K562 (cell line): ENCODE measurements at regions not wholly inside any gene's neighbourhood (a gene's known extent, or its start where the extent isn't known, plus 50 kb on each side); places are given as distances from the start of the nearest gene placed in this dataset.

Experiments
- ATAC-seq: fragments of 200-7000 bp; cut with Tn5 transposase; 3 replicates; pipeline ENCODE4 v1.9.1; 2020; ENCODE audit warnings: moderate library complexity
- BruUV-seq: library from RNA; stranded (reverse); fragments of 400-500 nt; replicated peaks from 2 replicates; lab custom pipeline; 2021; lab: Mats Ljungman, UMichigan
- CTCF ChIA-PET: fragments of 300-600 bp; formaldehyde crosslinking; extraction: SDS; loops from one replicate; lab custom pipeline; 2021; ENCODE audit warnings: low intra/inter-chr PET ratio; lab: Yijun Ruan, JAX
- POLR2A ChIA-PET: fragments of 300-600, 350-650 bp; sonication (Branson Sonifier 250); formaldehyde crosslinking; extraction: SDS; loops from one replicate; lab custom pipeline; 2021; ENCODE audit warnings: antibody characterized with exemption, inconsistent platforms; lab: Yijun Ruan, JAX
- DNase-seq, 4 experiments: peaks; one replicate each; pipeline versions ENCODE4 v3.0.0 to v3.0.0-alpha.2; 2011 to 2018; ENCODE audit warnings: low spot score in 3 of 4, mixed read lengths in 3 of 4; ENCODE audit errors: extremely low read depth in 1 of 4
- FAIRE-seq: peaks from 2 replicates; lab custom pipeline; 2011; peaks lifted over from hg19 to GRCh38; lab: Jason Lieb, UNC
- H2AFZ ChIP-seq: 2 replicates; pipeline ENCODE4 v1.6.0; 2011; ENCODE audit warnings: low read depth, low read length, control low read depth, inconsistent platforms
- H3K27ac ChIP-seq: fragments of 200-600 bp; 3 replicates; pipeline ENCODE4 v1.8.0; 2011; ENCODE audit warnings: low read depth, mild to moderate bottlenecking, control low read depth, inconsistent platforms, low read length, moderate library complexity, mixed read lengths; ENCODE audit errors: extremely low read depth
- H3K27me3 ChIP-seq, 2 experiments: fragments of 300-600 bp in 1 of 2; 2 replicates in 1 of 2; 3 replicates in 1 of 2; pipeline versions ENCODE4 v1.6.0 to v1.8.0; 2011; ENCODE audit warnings: inconsistent platforms in 2 of 2, low read length in 2 of 2, mild to moderate bottlenecking in 1 of 2, mixed read lengths in 1 of 2, moderate library complexity in 1 of 2; ENCODE audit not compliant: control insufficient read depth in 2 of 2, insufficient read depth in 2 of 2
- H3K36me3 ChIP-seq: fragments of 300-600 bp; 3 replicates; pipeline ENCODE4 v1.8.0; 2011; ENCODE audit warnings: mild to moderate bottlenecking, low read length, inconsistent platforms; ENCODE audit not compliant: control insufficient read depth, insufficient read depth
- H3K4me1 ChIP-seq, 2 experiments: fragments of 200-600 bp in 1 of 2; replicated peaks in 1 of 2; 2 replicates in 1 of 2; 3 replicates in 1 of 2; pipeline versions ENCODE4 v1.5.1 to v1.8.0; 2011; ENCODE audit warnings: inconsistent platforms in 2 of 2, low read length in 2 of 2, mild to moderate bottlenecking in 1 of 2, mixed read lengths in 1 of 2, moderate library complexity in 1 of 2; ENCODE audit not compliant: control insufficient read depth in 2 of 2, insufficient read depth in 2 of 2
- H3K4me2 ChIP-seq: 2 replicates; pipeline ENCODE4 v1.6.1; 2011; ENCODE audit warnings: low read length, control low read depth, inconsistent platforms, mixed read lengths; ENCODE audit not compliant: insufficient read depth
- H3K4me3 ChIP-seq: fragments of 200-600 bp; sonication (generic), shearing (Covaris generic); 2 replicates; pipeline ENCODE4 v1.5.1; 2016; ENCODE audit warnings: control low read depth, inconsistent platforms
- H3K79me2 ChIP-seq: fragments of 200-600 bp; 3 replicates; pipeline ENCODE4 v1.8.0; 2011; ENCODE audit warnings: low read length, inconsistent platforms; ENCODE audit not compliant: control insufficient read depth, insufficient read depth
- H3K9ac ChIP-seq, 2 experiments: 2 replicates each; pipeline versions ENCODE4 v1.6.0 to v1.6.1; 2011; ENCODE audit warnings: low read depth in 2 of 2, low read length in 2 of 2, control low read depth in 1 of 2, inconsistent platforms in 1 of 2, mild to moderate bottlenecking in 1 of 2, mixed read lengths in 1 of 2; ENCODE audit not compliant: insufficient read depth in 1 of 2
- H3K9me1 ChIP-seq: one replicate; pipeline ENCODE4 v1.6.0; 2011; ENCODE audit warnings: inconsistent platforms, mild to moderate bottlenecking, low read length, moderate library complexity; ENCODE audit not compliant: control insufficient read depth, insufficient read depth
- H3K9me3 ChIP-seq: replicated peaks from 2 replicates; pipeline ENCODE4 v1.5.1; 2011; ENCODE audit warnings: low read depth, low read length, inconsistent platforms; ENCODE audit not compliant: control insufficient read depth, insufficient read depth
- H4K20me1 ChIP-seq: replicated peaks from 2 replicates; pipeline ENCODE4 v1.6.1; 2011; ENCODE audit warnings: low read length, inconsistent platforms, mixed read lengths; ENCODE audit not compliant: control insufficient read depth, insufficient read depth
- CHD2 ChIP-seq: IDR thresholded peaks from 2 replicates; pipeline ENCODE4 v1.6.1; 2011; ENCODE audit warnings: low read depth, low read length
- FOXK2 ChIP-seq, 2 experiments: fragments of 450-650 bp; IDR thresholded peaks in 1 of 2; conservative IDR thresholded peaks in 1 of 2; 2 replicates each; pipeline ENCODE4 v1.6.1; 2016; ENCODE audit warnings: low read depth in 2 of 2, mild to moderate bottlenecking in 1 of 2
- HMGN3 ChIP-seq: IDR thresholded peaks from 2 replicates; pipeline ENCODE4 v1.6.1; 2011; ENCODE audit warnings: borderline replicate concordance, low read depth, mild to moderate bottlenecking, mixed read lengths, low read length; ENCODE audit not compliant: insufficient read length; ENCODE audit errors: extremely low read depth
- KAT2B ChIP-seq: IDR thresholded peaks from one replicate; pipeline ENCODE4 v1.6.1; 2012; ENCODE audit warnings: low read depth, mild to moderate bottlenecking, control low read depth, inconsistent platforms, low read length, moderate library complexity
- MAFF ChIP-seq: IDR thresholded peaks from 2 replicates; pipeline ENCODE4 v1.6.1; 2012; ENCODE audit warnings: low read length, improper control_type of control experiment
- MCM5 ChIP-seq: fragments of 450-650 bp; IDR thresholded peaks from 2 replicates; pipeline ENCODE4 v1.6.1; 2016; ENCODE audit warnings: low read depth
- NR1H2 ChIP-seq: sonication (generic); formaldehyde crosslinking; IDR thresholded peaks from 2 replicates; pipeline ENCODE4 v1.4.0; 2020; ENCODE audit warnings: mild to moderate bottlenecking, missing genetic modification reagents
- SMAD3 ChIP-seq: fragments of 450-650 bp; formaldehyde crosslinking; conservative IDR thresholded peaks from 2 replicates; pipeline ENCODE4 v1.4.0; 2020; ENCODE audit warnings: mild to moderate bottlenecking
- STAG1 ChIP-seq: sonication (generic); formaldehyde crosslinking; IDR thresholded peaks from 2 replicates; pipeline ENCODE4 v1.5.0; 2020; ENCODE audit warnings: missing genetic modification reagents, borderline replicate concordance
- ZNF583 ChIP-seq: fragments of 250-450 bp; sonication (Bioruptor Pico); IDR thresholded peaks from 2 replicates; pipeline ENCODE4 v1.4.0; 2020
- ZNF75A ChIP-seq: fragments of 450-650 bp; formaldehyde crosslinking; IDR thresholded peaks from 2 replicates; pipeline ENCODE4 v1.4.0; 2020; ENCODE audit warnings: mild to moderate bottlenecking
- WGBS: fragments of 100-300 bp; shearing (Covaris generic); methylation state at CpG from one replicate; pipeline ENCODE4 v1.1.6; 2016; ENCODE audit warnings: low coverage, mixed read lengths; ENCODE audit not compliant: insufficient coverage; ENCODE audit errors: missing lambda C conversion rate; 5-methylcytosine and 5-hydroxymethylcytosine counted together
- in situ Hi-C: fragments of 300-500 bp; cut with MboI; formaldehyde crosslinking; loops from 4 replicates; pipeline ENCODE4 v1.15.0; 2018; ENCODE audit warnings: inconsistent platforms, mixed read lengths
- intact Hi-C: fragments of 100-400 bp; cut with micrococcal nuclease; formaldehyde crosslinking; loops from 2 replicates; pipeline ENCODE4 v1.14.2; 2022
- TF ChIP-seq, protein P1 (sequence below), 3 experiments: IDR thresholded peaks in 2 of 3; conservative IDR thresholded peaks in 1 of 3; 2 replicates each; pipeline ENCODE4 v1.5.1; 2011 to 2012; ENCODE audit warnings: low read length in 3 of 3, mild to moderate bottlenecking in 3 of 3, control low read depth in 2 of 3, improper control_type of control experiment in 1 of 3, inconsistent platforms in 1 of 3, low read depth in 1 of 3, mixed read lengths in 1 of 3, moderate library complexity in 1 of 3; ENCODE audit not compliant: insufficient read depth in 2 of 3
- TF ChIP-seq, protein P2 (sequence below): fragments of 250-450 bp; sonication (Bioruptor Pico); IDR thresholded peaks from 2 replicates; pipeline ENCODE4 v1.9.0; 2021; ENCODE audit warnings: mild to moderate bottlenecking
- TF ChIP-seq, protein P3 (sequence below): fragments of 250-450 bp; sonication (Bioruptor Pico); IDR thresholded peaks from 2 replicates; pipeline ENCODE4 v1.4.0; 2020; ENCODE audit warnings: mild to moderate bottlenecking
- TF ChIP-seq, protein P4 (sequence below): fragments of 450-650 bp; formaldehyde crosslinking; IDR thresholded peaks from 2 replicates; pipeline ENCODE4 v1.4.0; 2020; ENCODE audit warnings: mild to moderate bottlenecking, moderate library complexity
- TF ChIP-seq, protein P5 (sequence below): sonication (generic); formaldehyde crosslinking; IDR thresholded peaks from 2 replicates; pipeline ENCODE4 v1.9.0; 2022; ENCODE audit warnings: mild to moderate bottlenecking, missing genetic modification reagents

DNA sequence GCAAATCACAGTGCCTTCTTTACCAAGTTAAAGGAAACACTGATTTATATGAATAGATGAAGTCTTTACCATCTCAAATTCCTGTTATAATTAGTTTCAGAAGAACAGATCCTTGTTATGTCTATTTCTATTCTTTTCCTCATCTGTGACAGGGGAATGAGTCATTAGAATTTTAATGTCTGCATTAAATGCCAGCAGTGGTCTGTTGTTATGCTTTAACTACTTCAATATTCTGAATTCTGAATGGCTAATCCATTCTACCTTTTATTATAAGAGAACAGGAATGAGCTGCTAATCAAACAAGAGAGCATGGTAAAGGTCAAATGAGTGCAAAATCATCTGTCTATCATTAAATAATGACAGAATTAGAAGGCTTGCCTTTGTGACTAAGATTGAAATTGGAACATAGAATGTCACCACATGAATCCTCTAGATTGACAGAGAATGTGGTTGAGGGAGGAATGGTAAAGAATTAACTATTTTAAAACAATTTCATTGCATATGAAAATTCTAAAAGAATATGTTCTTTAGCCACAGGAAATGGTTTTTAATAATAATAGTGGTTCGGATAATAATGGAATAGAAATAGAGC is 935.5 kb downstream of the ADGRL3 start:
- intact Hi-C loops (no loop called here), in situ Hi-C loops (no loop called here)
- CTCF ChIA-PET, result interaction anchor here (0.5 kb wide), 1 partner anchor 760 kb away, joined by 3 read pairs; no protein-coding TSS in a partner anchor
- no peaks in the 10 kb centered on the region for H3K9me1 ChIP-seq
- H2AFZ ChIP-seq, result no peak overlapping the region
- FAIRE-seq (no peak), DNase-seq (no peak), ATAC-seq (no peak)
- POLR2A ChIA-PET, result no interaction called here
- no peaks in the 10 kb centered on the region for H3K27me3 ChIP-seq
- 10% methylated on average over 1 of the region's 1 CpG for WGBS
- H3K9me3 ChIP-seq, result no peaks in the 10 kb centered on the region
- H3K9ac ChIP-seq, result no peak overlapping the region
- H3K4me3 ChIP-seq, result no peak overlapping the region
- H3K4me2 ChIP-seq, result no peak overlapping the region
- H3K4me1 ChIP-seq, result no peaks in the 10 kb centered on the region
- H4K20me1 ChIP-seq, result no peaks in the 10 kb centered on the region
- H3K79me2 ChIP-seq, result no peaks in the 10 kb centered on the region
- BruUV-seq, result no TSS peak
- H3K36me3 ChIP-seq, result no peaks in the 10 kb centered on the region
- no peak overlapping the region for H3K27ac ChIP-seq
- TF ChIP-seq, protein P1, sequence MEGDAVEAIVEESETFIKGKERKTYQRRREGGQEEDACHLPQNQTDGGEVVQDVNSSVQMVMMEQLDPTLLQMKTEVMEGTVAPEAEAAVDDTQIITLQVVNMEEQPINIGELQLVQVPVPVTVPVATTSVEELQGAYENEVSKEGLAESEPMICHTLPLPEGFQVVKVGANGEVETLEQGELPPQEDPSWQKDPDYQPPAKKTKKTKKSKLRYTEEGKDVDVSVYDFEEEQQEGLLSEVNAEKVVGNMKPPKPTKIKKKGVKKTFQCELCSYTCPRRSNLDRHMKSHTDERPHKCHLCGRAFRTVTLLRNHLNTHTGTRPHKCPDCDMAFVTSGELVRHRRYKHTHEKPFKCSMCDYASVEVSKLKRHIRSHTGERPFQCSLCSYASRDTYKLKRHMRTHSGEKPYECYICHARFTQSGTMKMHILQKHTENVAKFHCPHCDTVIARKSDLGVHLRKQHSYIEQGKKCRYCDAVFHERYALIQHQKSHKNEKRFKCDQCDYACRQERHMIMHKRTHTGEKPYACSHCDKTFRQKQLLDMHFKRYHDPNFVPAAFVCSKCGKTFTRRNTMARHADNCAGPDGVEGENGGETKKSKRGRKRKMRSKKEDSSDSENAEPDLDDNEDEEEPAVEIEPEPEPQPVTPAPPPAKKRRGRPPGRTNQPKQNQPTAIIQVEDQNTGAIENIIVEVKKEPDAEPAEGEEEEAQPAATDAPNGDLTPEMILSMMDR (IDR thresholded peaks at IDR 0.05 in 2 of 3, conservative IDR thresholded peaks at IDR 0.05 in 1 of 3; ENCODE audit: insufficient read depth in 2 of 3, low read depth in 1 of 3, low read length in 3 of 3), result no peak
- TF ChIP-seq, protein P2, sequence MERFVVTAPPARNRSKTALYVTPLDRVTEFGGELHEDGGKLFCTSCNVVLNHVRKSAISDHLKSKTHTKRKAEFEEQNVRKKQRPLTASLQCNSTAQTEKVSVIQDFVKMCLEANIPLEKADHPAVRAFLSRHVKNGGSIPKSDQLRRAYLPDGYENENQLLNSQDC (CRISPR knock-in tag), result no peak
- TF ChIP-seq MCM5, result no peak
- TF ChIP-seq ZNF583 (CRISPR knock-in tag), result no peak
- TF ChIP-seq KAT2B, result no peak
- TF ChIP-seq, protein P3, sequence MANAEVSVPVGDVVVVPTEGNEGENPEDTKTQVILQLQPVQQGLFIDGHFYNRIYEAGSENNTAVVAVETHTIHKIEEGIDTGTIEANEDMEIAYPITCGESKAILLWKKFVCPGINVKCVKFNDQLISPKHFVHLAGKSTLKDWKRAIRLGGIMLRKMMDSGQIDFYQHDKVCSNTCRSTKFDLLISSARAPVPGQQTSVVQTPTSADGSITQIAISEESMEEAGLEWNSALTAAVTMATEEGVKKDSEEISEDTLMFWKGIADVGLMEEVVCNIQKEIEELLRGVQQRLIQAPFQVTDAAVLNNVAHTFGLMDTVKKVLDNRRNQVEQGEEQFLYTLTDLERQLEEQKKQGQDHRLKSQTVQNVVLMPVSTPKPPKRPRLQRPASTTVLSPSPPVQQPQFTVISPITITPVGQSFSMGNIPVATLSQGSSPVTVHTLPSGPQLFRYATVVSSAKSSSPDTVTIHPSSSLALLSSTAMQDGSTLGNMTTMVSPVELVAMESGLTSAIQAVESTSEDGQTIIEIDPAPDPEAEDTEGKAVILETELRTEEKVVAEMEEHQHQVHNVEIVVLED, result no peak
- no peak for TF ChIP-seq MAFF
- no peak for TF ChIP-seq HMGN3
- TF ChIP-seq, protein P4, sequence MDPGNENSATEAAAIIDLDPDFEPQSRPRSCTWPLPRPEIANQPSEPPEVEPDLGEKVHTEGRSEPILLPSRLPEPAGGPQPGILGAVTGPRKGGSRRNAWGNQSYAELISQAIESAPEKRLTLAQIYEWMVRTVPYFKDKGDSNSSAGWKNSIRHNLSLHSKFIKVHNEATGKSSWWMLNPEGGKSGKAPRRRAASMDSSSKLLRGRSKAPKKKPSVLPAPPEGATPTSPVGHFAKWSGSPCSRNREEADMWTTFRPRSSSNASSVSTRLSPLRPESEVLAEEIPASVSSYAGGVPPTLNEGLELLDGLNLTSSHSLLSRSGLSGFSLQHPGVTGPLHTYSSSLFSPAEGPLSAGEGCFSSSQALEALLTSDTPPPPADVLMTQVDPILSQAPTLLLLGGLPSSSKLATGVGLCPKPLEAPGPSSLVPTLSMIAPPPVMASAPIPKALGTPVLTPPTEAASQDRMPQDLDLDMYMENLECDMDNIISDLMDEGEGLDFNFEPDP (CRISPR knock-in tag), result no peak
- no peak for TF ChIP-seq STAG1 (CRISPR knock-in tag)
- no peak for TF ChIP-seq SMAD3 (CRISPR knock-in tag)
- TF ChIP-seq, protein P5, sequence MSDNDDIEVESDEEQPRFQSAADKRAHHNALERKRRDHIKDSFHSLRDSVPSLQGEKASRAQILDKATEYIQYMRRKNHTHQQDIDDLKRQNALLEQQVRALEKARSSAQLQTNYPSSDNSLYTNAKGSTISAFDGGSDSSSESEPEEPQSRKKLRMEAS (CRISPR knock-in tag), result no peak
- TF ChIP-seq NR1H2 (CRISPR knock-in tag), result no peak
- no peak for TF ChIP-seq ZNF75A
- no peak for TF ChIP-seq CHD2
- TF ChIP-seq FOXK2 (conservative IDR thresholded peaks at IDR 0.05 in 1 of 2, IDR thresholded peaks at IDR 0.05 in 1 of 2; ENCODE audit: low read depth in 2 of 2), result no peak
